ENCODE measurements at regions not wholly inside any gene's neighbourhood (a gene's known extent, or its start where the extent isn't known, plus 50 kb on each side); places are given as distances from the start of the nearest gene placed in this dataset.

DNA sequence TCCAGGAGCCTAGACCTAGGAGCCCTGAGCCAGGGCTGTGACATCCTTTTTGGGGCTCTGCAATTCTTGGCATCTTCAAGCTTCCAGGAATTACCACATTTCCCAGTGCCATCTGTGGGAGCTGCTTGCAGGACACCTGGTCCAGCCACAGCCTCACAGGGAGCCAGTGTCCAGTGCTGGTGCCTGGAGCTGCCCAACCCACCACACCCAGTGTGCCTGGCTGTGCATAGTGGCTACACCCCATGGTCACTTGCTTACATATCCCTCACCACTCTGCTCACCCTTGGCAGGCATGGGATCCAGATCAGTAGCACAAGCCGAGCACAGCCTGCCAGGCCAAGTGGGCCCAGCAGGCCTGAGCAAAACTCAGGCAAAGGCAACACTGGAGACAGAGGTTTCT, 2151.4 kb upstream of the PCDH20 start:
- POLR2A ChIA-PET = no interaction called here
- no peak overlapping the region for H3K4me3 ChIP-seq (ENCODE audit: low read depth, low read length)
- CTCF ChIA-PET = no interaction called here

DNA sequence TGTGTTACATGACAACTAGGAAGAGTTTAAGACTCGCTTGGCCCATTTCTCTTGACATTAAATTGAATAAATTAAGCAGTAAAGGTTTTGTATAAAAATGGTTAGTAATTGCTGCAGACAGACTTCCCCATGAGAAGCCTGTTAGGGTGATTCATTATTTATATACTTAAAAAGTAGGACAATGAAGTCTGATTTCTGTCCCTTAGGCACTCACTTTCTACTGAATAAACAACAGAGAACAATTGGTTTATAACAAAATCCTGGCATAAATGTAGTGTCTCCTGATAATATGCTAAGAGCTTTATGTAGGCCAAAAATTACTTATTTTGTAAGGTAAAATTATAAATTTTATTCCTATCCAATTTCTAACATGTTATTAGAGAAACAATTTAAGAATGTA, 2138.5 kb upstream of the PCDH20 start:
- Histone ChIP-seq H3K4me3 (ENCODE audit: low read depth, low read length) (no peak overlapping the region), H3K27me3 (ENCODE audit: control insufficient read depth, insufficient read depth, low read length) (no peaks in the 10 kb centered on the region), H3K27ac (ENCODE audit: low read depth, low read length) (no peak overlapping the region), H3K9me3 (ENCODE audit: control insufficient read depth, insufficient read depth, low read length) (no peaks in the 10 kb centered on the region)
- DNase-seq (ENCODE audit: low read depth, low spot score) = no peak
- ChIA-PET POLR2A (no interaction called here), CTCF (no interaction called here)
- TF ChIP-seq, protein P1, sequence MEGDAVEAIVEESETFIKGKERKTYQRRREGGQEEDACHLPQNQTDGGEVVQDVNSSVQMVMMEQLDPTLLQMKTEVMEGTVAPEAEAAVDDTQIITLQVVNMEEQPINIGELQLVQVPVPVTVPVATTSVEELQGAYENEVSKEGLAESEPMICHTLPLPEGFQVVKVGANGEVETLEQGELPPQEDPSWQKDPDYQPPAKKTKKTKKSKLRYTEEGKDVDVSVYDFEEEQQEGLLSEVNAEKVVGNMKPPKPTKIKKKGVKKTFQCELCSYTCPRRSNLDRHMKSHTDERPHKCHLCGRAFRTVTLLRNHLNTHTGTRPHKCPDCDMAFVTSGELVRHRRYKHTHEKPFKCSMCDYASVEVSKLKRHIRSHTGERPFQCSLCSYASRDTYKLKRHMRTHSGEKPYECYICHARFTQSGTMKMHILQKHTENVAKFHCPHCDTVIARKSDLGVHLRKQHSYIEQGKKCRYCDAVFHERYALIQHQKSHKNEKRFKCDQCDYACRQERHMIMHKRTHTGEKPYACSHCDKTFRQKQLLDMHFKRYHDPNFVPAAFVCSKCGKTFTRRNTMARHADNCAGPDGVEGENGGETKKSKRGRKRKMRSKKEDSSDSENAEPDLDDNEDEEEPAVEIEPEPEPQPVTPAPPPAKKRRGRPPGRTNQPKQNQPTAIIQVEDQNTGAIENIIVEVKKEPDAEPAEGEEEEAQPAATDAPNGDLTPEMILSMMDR (IDR thresholded peaks at IDR 0.05; ENCODE audit: low read depth, low read length) = no peak

More for the DNA sequence above, 2151.4 kb upstream of the PCDH20 start:
- Histone ChIP-seq H3K27me3 (ENCODE audit: control insufficient read depth, insufficient read depth, low read length) (no peaks in the 10 kb centered on the region), H3K27ac (ENCODE audit: low read depth, low read length) (no peak overlapping the region), H3K9me3 (ENCODE audit: control insufficient read depth, insufficient read depth, low read length) (peaks cover 12% of the 10 kb centered on the region)
- TF ChIP-seq, protein P1 (IDR thresholded peaks at IDR 0.05; ENCODE audit: low read depth, low read length) = no peak
- no peak for DNase-seq (ENCODE audit: low read depth, low spot score)

DNA sequence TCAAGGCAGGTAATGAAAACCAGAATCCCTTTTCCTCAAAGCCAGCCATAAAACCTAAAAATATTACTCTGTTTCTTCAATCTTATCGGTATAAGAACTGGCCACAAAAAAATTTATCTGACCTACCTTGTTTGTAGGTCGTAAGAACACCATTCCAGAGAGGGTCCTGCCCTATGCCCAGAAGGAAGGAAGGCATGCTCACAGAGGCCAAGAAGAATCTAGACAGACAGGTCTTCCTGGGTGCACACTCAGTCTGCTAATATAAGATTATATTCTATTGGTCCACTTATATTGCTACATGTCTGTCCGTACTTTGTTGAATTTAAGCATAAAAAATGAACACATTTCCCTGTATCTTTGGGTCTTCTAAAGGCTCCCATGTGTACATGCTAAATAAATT, 2136.1 kb upstream of the PCDH20 start:
- no peak for DNase-seq (ENCODE audit: low read depth, low spot score)
- ChIA-PET CTCF (no interaction called here), POLR2A (no interaction called here)
- TF ChIP-seq, protein P1 (IDR thresholded peaks at IDR 0.05; ENCODE audit: low read depth, low read length) = no peak
- Histone ChIP-seq H3K27ac (ENCODE audit: low read depth, low read length) (no peak overlapping the region), H3K9me3 (ENCODE audit: control insufficient read depth, insufficient read depth, low read length) (no peaks in the 10 kb centered on the region), H3K27me3 (ENCODE audit: control insufficient read depth, insufficient read depth, low read length) (no peaks in the 10 kb centered on the region), H3K4me3 (ENCODE audit: low read depth, low read length) (no peak overlapping the region)

DNA sequence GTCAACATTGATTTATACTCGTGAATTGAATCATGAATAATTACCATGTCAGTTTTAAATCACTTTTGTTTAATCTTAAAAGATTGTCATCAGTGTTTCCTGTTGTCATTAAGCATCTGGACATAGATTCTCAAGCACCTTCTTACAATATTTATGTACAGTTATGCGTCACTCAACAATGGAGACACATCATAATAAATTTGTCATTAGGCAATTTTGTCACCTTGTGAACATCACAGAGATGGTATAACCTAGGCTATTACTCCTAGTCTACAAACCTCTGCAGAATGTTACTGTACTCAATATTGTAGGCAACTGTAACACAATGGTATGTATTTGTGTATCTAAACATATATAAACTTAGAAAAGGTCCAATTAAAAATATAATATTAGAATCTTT, 2130.9 kb upstream of the PCDH20 start:
- POLR2A ChIA-PET = no interaction called here
- CTCF ChIA-PET = no interaction called here
- no peak overlapping the region for H3K4me3 ChIP-seq (ENCODE audit: low read depth, low read length)
- no peaks in the 10 kb centered on the region for H3K27me3 ChIP-seq (ENCODE audit: control insufficient read depth, insufficient read depth, low read length)
- DNase-seq (ENCODE audit: low read depth, low spot score) = no peak
- H3K9me3 ChIP-seq (ENCODE audit: control insufficient read depth, insufficient read depth, low read length) = no peaks in the 10 kb centered on the region
- TF ChIP-seq, protein P1 (IDR thresholded peaks at IDR 0.05; ENCODE audit: low read depth, low read length) = no peak
- no peak overlapping the region for H3K27ac ChIP-seq (ENCODE audit: low read depth, low read length)

DNA sequence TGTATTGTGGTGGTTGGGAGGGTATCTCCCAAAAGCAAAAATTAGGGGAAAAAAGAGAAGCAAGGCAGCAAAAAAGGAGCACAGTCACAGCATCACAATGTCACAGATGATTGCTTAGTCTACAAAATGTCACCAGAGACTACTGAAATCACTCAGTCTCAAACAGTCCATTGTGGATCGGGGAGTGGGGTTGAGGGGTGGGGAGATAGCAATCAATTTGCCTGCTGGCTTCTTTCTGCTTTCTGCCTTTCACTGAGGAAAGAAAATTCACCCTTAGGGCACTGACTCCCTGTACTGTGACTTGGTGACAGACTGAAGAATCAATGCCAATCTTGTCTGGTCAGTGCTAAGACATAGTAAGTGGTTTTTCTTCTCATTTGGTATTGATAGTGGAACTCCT, 2127.1 kb upstream of the PCDH20 start:
- CTCF ChIA-PET = no interaction called here
- Histone ChIP-seq H3K4me3 (ENCODE audit: low read depth, low read length) (no peak overlapping the region), H3K27me3 (ENCODE audit: control insufficient read depth, insufficient read depth, low read length) (no peaks in the 10 kb centered on the region), H3K9me3 (ENCODE audit: control insufficient read depth, insufficient read depth, low read length) (no peaks in the 10 kb centered on the region), H3K27ac (ENCODE audit: low read depth, low read length) (no peak overlapping the region)
- POLR2A ChIA-PET = no interaction called here
- TF ChIP-seq, protein P1 (IDR thresholded peaks at IDR 0.05; ENCODE audit: low read depth, low read length) = no peak
- no peak for DNase-seq (ENCODE audit: low read depth, low spot score)

All from AG04450 (cell line).